Neural cell (in vitro differentiated cells): ENCODE measurements at regions not wholly inside any gene's neighbourhood (a gene's known extent, or its start where the extent isn't known, plus 50 kb on each side); places are given as distances from the start of the nearest gene placed in this dataset.

ENCODE experiments used
- EP300 ChIP-seq: fragments of 450-650 bp; conservative IDR thresholded peaks from 2 replicates; pipeline ENCODE4 v1.6.1; 2014; ENCODE audit warnings: antibody characterized with exemption, mild to moderate bottlenecking, moderate library complexity; ENCODE audit not compliant: poor library complexity, severe bottlenecking
- EZH2 ChIP-seq: fragments of 200-600, 300-800 bp; shearing (Covaris generic), sonication (generic); IDR thresholded peaks from 2 replicates; pipeline ENCODE4 v1.6.1; 2014; ENCODE audit warnings: antibody characterized with exemption, low read length, borderline replicate concordance, mild to moderate bottlenecking; ENCODE audit not compliant: insufficient read depth, poor library complexity, severe bottlenecking
- POLR2AphosphoS5 ChIP-seq: IDR thresholded peaks from 2 replicates; pipeline ENCODE4 v1.6.1; 2012
- RAD21 ChIP-seq: fragments of 450-650 bp; conservative IDR thresholded peaks from 2 replicates; pipeline ENCODE4 v1.6.1; 2014; ENCODE audit warnings: antibody characterized with exemption, mild to moderate bottlenecking, moderate library complexity
- SMC3 ChIP-seq: fragments of 450-650 bp; conservative IDR thresholded peaks from 2 replicates; pipeline ENCODE4 v1.6.1; 2014; ENCODE audit warnings: antibody characterized with exemption, mild to moderate bottlenecking, moderate library complexity; ENCODE audit not compliant: poor library complexity
- TF ChIP-seq, protein P1 (sequence below): fragments of 450-650 bp; IDR thresholded peaks from 2 replicates; pipeline ENCODE4 v1.5.1; 2014; ENCODE audit warnings: antibody characterized with exemption, mild to moderate bottlenecking, moderate library complexity; ENCODE audit not compliant: poor library complexity, severe bottlenecking
- TF ChIP-seq, protein P2 (sequence below): IDR thresholded peaks from 2 replicates; pipeline ENCODE4 v1.6.1; 2012; ENCODE audit warnings: borderline replicate concordance

- TF ChIP-seq, protein P1, sequence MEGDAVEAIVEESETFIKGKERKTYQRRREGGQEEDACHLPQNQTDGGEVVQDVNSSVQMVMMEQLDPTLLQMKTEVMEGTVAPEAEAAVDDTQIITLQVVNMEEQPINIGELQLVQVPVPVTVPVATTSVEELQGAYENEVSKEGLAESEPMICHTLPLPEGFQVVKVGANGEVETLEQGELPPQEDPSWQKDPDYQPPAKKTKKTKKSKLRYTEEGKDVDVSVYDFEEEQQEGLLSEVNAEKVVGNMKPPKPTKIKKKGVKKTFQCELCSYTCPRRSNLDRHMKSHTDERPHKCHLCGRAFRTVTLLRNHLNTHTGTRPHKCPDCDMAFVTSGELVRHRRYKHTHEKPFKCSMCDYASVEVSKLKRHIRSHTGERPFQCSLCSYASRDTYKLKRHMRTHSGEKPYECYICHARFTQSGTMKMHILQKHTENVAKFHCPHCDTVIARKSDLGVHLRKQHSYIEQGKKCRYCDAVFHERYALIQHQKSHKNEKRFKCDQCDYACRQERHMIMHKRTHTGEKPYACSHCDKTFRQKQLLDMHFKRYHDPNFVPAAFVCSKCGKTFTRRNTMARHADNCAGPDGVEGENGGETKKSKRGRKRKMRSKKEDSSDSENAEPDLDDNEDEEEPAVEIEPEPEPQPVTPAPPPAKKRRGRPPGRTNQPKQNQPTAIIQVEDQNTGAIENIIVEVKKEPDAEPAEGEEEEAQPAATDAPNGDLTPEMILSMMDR = no peak
- no peak for TF ChIP-seq EP300
- no peak for TF ChIP-seq EZH2
- TF ChIP-seq, protein P2, sequence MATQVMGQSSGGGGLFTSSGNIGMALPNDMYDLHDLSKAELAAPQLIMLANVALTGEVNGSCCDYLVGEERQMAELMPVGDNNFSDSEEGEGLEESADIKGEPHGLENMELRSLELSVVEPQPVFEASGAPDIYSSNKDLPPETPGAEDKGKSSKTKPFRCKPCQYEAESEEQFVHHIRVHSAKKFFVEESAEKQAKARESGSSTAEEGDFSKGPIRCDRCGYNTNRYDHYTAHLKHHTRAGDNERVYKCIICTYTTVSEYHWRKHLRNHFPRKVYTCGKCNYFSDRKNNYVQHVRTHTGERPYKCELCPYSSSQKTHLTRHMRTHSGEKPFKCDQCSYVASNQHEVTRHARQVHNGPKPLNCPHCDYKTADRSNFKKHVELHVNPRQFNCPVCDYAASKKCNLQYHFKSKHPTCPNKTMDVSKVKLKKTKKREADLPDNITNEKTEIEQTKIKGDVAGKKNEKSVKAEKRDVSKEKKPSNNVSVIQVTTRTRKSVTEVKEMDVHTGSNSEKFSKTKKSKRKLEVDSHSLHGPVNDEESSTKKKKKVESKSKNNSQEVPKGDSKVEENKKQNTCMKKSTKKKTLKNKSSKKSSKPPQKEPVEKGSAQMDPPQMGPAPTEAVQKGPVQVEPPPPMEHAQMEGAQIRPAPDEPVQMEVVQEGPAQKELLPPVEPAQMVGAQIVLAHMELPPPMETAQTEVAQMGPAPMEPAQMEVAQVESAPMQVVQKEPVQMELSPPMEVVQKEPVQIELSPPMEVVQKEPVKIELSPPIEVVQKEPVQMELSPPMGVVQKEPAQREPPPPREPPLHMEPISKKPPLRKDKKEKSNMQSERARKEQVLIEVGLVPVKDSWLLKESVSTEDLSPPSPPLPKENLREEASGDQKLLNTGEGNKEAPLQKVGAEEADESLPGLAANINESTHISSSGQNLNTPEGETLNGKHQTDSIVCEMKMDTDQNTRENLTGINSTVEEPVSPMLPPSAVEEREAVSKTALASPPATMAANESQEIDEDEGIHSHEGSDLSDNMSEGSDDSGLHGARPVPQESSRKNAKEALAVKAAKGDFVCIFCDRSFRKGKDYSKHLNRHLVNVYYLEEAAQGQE = no peak
- no peak for TF ChIP-seq SMC3
- no peak for TF ChIP-seq POLR2AphosphoS5
- TF ChIP-seq RAD21 = no peak
Measured at GRCh38 chr5:158532739-158533138, 567.0 kb downstream of the EBF1 start.
